ENCODE measurements at regions not wholly inside any gene's neighbourhood (a gene's known extent, or its start where the extent isn't known, plus 50 kb on each side); places are given as distances from the start of the nearest gene placed in this dataset.

GRCh38 chr10:107806026-107806425 is 641.5 kb upstream of the SORCS1 start:
- no peak for TF ChIP-seq CTCF (conservative IDR thresholded peaks at IDR 0.05; ENCODE audit: low read depth, low read length)
- TF ChIP-seq POLR2A (IDR thresholded peaks at IDR 0.05; ENCODE audit: low read depth, low read length), result no peak
- no peak for TF ChIP-seq BHLHE40 (IDR thresholded peaks at IDR 0.05; ENCODE audit: low read depth, low read length)
- TF ChIP-seq RAD21 (IDR thresholded peaks at IDR 0.05; ENCODE audit: low read length), result no peak
- no peak for TF ChIP-seq RFX5 (IDR thresholded peaks at IDR 0.05; ENCODE audit: low read depth, low read length)
- TF ChIP-seq SMC3 (IDR thresholded peaks at IDR 0.05; ENCODE audit: low read depth, low read length), result no peak

Measured in IMR-90 (cell line).